Mesenchymal stem cell (in vitro differentiated cells and primary cell): ENCODE measurements at regions not wholly inside any gene's neighbourhood (a gene's known extent, or its start where the extent isn't known, plus 50 kb on each side); places are given as distances from the start of the nearest gene placed in this dataset.

Experiments
- DNase-seq: peaks from one replicate; pipeline ENCODE4 v3.0.0-alpha.2; 2013
- H2AFZ ChIP-seq: one replicate; pipeline ENCODE4 v1.6.1; 2013; ENCODE audit warnings: low read depth, mild to moderate bottlenecking, control low read depth, inconsistent platforms, low read length, moderate library complexity
- H2AK5ac ChIP-seq: 2 replicates; pipeline ENCODE4 v1.6.1; 2013; ENCODE audit warnings: low read length, moderate library complexity, mild to moderate bottlenecking, inconsistent platforms; ENCODE audit not compliant: severe bottlenecking
- H2BK120ac ChIP-seq: one replicate; pipeline ENCODE4 v1.6.1; 2013; ENCODE audit warnings: low read depth, mild to moderate bottlenecking, inconsistent platforms, low read length, moderate library complexity
- H2BK12ac ChIP-seq, 2 experiments: one replicate each; pipeline ENCODE4 v1.6.1; 2013; ENCODE audit warnings: inconsistent platforms in 2 of 2, low read length in 2 of 2, mild to moderate bottlenecking in 2 of 2, moderate library complexity in 2 of 2, control low read depth in 1 of 2
- H2BK15ac ChIP-seq: one replicate; pipeline ENCODE4 v1.6.1; 2013; ENCODE audit warnings: mild to moderate bottlenecking, low read depth, inconsistent platforms; ENCODE audit not compliant: poor library complexity, severe bottlenecking
- H2BK5ac ChIP-seq: 2 replicates; pipeline ENCODE4 v1.6.1; 2013; ENCODE audit warnings: low read depth, mild to moderate bottlenecking, low read length, control low read depth, inconsistent platforms; ENCODE audit not compliant: poor library complexity, severe bottlenecking
- H3K14ac ChIP-seq, 2 experiments: one replicate each; pipeline ENCODE4 v1.6.1; 2013; ENCODE audit warnings: inconsistent platforms in 2 of 2, low read length in 2 of 2, control low read depth in 1 of 2, mild to moderate bottlenecking in 1 of 2, moderate library complexity in 1 of 2
- H3K18ac ChIP-seq, 2 experiments: one replicate each; pipeline ENCODE4 v1.6.1; 2013; ENCODE audit warnings: inconsistent platforms in 2 of 2, low read length in 2 of 2, control low read depth in 1 of 2, low read depth in 1 of 2, mild to moderate bottlenecking in 1 of 2
- H3K23ac ChIP-seq, 2 experiments: one replicate each; pipeline ENCODE4 v1.6.1; 2013; ENCODE audit warnings: inconsistent platforms in 2 of 2, low read length in 2 of 2, mild to moderate bottlenecking in 2 of 2, moderate library complexity in 2 of 2, control low read depth in 1 of 2
- H3K27ac ChIP-seq: 2 replicates; pipeline ENCODE4 v1.5.1; 2013; ENCODE audit warnings: mild to moderate bottlenecking, moderate library complexity, low read length, control low read depth, inconsistent platforms; ENCODE audit not compliant: poor library complexity, severe bottlenecking
- H3K27me3 ChIP-seq, 2 experiments: 2 replicates each; pipeline versions ENCODE4 v1.6.1 to v1.7.0; 2013; ENCODE audit warnings: low read length in 2 of 2, mild to moderate bottlenecking in 2 of 2, moderate library complexity in 2 of 2, control low read depth in 1 of 2, inconsistent platforms in 1 of 2; ENCODE audit not compliant: control insufficient read depth in 1 of 2, insufficient read depth in 1 of 2
- H3K36me3 ChIP-seq, 2 experiments: 2 replicates each; pipeline versions ENCODE4 v1.6.1 to v1.7.0; 2013; ENCODE audit warnings: low read length in 2 of 2, control low read depth in 1 of 2, inconsistent platforms in 1 of 2, low read depth in 1 of 2, mild to moderate bottlenecking in 1 of 2; ENCODE audit not compliant: insufficient read depth in 2 of 2, control insufficient read depth in 1 of 2
- H3K4ac ChIP-seq, 2 experiments: one replicate each; pipeline ENCODE4 v1.6.1; 2013; ENCODE audit warnings: inconsistent platforms in 2 of 2, low read length in 2 of 2, mild to moderate bottlenecking in 2 of 2, moderate library complexity in 2 of 2, control low read depth in 1 of 2, low read depth in 1 of 2
- H3K4me1 ChIP-seq: 2 replicates; pipeline ENCODE4 v1.6.1; 2013; ENCODE audit warnings: low read depth, low read length, control low read depth; ENCODE audit not compliant: control insufficient read depth, insufficient read depth
- H3K4me2 ChIP-seq: 2 replicates; pipeline ENCODE4 v1.6.1; 2013; ENCODE audit warnings: low read length, mild to moderate bottlenecking, inconsistent platforms; ENCODE audit not compliant: poor library complexity, severe bottlenecking
- H3K4me3 ChIP-seq, 2 experiments: 2 replicates each; pipeline versions ENCODE4 v1.5.1 to v1.7.0; 2013; ENCODE audit warnings: low read length in 2 of 2, mild to moderate bottlenecking in 2 of 2, control low read depth in 1 of 2, low read depth in 1 of 2; ENCODE audit not compliant: insufficient read depth in 1 of 2
- H3K79me1 ChIP-seq: replicated peaks from 2 replicates; pipeline ENCODE4 v1.6.1; 2013; ENCODE audit warnings: mild to moderate bottlenecking, control low read depth, low read length, inconsistent platforms; ENCODE audit not compliant: poor library complexity, severe bottlenecking
- H3K9ac ChIP-seq: 2 replicates; pipeline ENCODE4 v1.7.0; 2013; ENCODE audit warnings: mild to moderate bottlenecking, low read length, moderate library complexity
- H3K9me3 ChIP-seq: 2 replicates; pipeline ENCODE4 v1.7.0; 2013; ENCODE audit warnings: mild to moderate bottlenecking, low read length; ENCODE audit not compliant: control insufficient read depth
- H4K8ac ChIP-seq: one replicate; pipeline ENCODE4 v1.6.1; 2013; ENCODE audit warnings: inconsistent platforms, mild to moderate bottlenecking, low read length, moderate library complexity
- H4K91ac ChIP-seq: one replicate; pipeline ENCODE4 v1.6.1; 2013; ENCODE audit warnings: mild to moderate bottlenecking, low read length, inconsistent platforms
- WGBS: methylation state at CpG from one replicate; pipeline ENCODE4 v1.1.7; 2013; ENCODE audit warnings: mixed read lengths; 5-methylcytosine and 5-hydroxymethylcytosine counted together

DNA sequence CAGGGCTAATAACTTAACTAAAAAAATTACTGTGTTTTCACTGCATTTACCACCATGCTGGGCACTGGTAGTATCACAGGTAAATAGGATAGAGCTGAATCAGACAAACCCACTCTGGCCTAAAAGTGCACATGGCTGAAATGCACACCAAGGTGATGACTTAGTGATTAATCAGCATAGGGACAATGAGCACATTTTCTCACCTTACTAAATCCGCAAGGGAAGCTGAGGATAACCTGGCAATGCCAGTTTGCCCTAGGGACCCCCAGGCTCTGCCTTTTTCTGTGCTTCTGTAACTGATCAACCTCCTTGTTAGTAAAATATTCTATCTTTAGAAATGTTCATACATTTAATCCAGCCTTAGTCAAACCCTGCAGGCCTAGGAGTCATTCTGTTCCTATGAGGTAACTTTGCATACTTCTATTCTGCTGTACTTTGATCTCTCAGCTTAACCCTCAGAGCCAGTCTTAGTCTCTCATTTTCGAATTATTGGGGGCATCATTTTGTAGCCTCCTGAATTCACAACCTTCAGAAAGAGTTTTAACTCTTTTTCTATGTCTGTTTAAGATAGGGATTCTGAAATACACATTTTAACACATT is 562.9 kb upstream of the KCNMB2 start:
- H3K4me2 ChIP-seq, result no peak overlapping the region
- no peak overlapping the region for H3K14ac ChIP-seq
- H3K23ac ChIP-seq, result no peak overlapping the region
- no peak overlapping the region for H2BK120ac ChIP-seq
- WGBS, result 100% methylated on average over 1 of the region's 2 CpGs
- peak overlapping the region; percentile 90 for H3K27ac ChIP-seq
- no peaks in the 10 kb centered on the region for H3K9me3 ChIP-seq
- peak overlapping the region; percentile 77 for H2BK5ac ChIP-seq
- H3K27me3 ChIP-seq, result no peaks in the 10 kb centered on the region
- H3K79me1 ChIP-seq, result no peaks in the 10 kb centered on the region
- H4K91ac ChIP-seq, result no peak overlapping the region
- no peak overlapping the region for H3K4ac ChIP-seq
- no peak overlapping the region for H4K8ac ChIP-seq
- no peak overlapping the region for H2AFZ ChIP-seq
- H3K4me3 ChIP-seq, result no peak overlapping the region
- peak overlapping the region; percentile 34 to 54 for H2BK12ac ChIP-seq
- H3K36me3 ChIP-seq, result no peaks in the 10 kb centered on the region
- peak overlapping the region; percentile 21 to 72 for H3K18ac ChIP-seq
- no peak overlapping the region for H3K9ac ChIP-seq
- H2BK15ac ChIP-seq, result no peak overlapping the region
- peak overlapping the region; percentile 90 for H2AK5ac ChIP-seq
- peaks cover 2% of the 10 kb centered on the region for H3K4me1 ChIP-seq
- no peak for DNase-seq

DNA sequence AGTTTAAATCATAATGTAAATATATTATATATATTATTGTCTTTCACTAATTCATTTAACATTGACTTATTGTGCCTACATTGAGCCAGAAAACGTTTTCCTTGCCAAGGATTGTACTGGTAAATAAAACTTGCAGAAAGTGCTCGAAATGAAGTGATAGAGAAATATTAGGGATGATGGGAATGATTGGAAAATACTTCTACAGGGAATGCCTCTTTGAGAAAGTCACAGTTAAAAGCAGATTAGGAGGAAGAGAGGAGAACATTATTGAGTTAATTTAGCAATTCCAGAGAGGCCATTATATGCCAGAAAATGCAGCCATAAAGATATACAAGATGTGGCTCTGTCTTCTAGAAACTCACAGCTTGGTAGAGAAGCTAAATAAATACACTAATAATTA is 560.0 kb upstream of the KCNMB2 start:
- H2BK12ac ChIP-seq, result no peak overlapping the region
- H3K4ac ChIP-seq, result no peak overlapping the region
- no peak overlapping the region for H2BK120ac ChIP-seq
- H2BK5ac ChIP-seq, result no peak overlapping the region
- H2BK15ac ChIP-seq, result no peak overlapping the region
- no peaks in the 10 kb centered on the region for H3K27me3 ChIP-seq
- H3K18ac ChIP-seq, result no peak overlapping the region
- no peak overlapping the region for H3K23ac ChIP-seq
- H4K8ac ChIP-seq, result no peak overlapping the region
- H2AK5ac ChIP-seq, result no peak overlapping the region
- no peaks in the 10 kb centered on the region for H3K36me3 ChIP-seq
- H4K91ac ChIP-seq, result no peak overlapping the region
- DNase-seq, result no peak
- H3K4me3 ChIP-seq, result no peak overlapping the region
- H3K79me1 ChIP-seq, result no peaks in the 10 kb centered on the region
- 82% methylated on average over 2 of the region's 2 CpGs for WGBS
- peaks cover 2% of the 10 kb centered on the region for H3K4me1 ChIP-seq
- peak overlapping the region; percentile 97 for H3K27ac ChIP-seq
- H2AFZ ChIP-seq, result no peak overlapping the region
- no peak overlapping the region for H3K14ac ChIP-seq
- H3K9ac ChIP-seq, result no peak overlapping the region
- no peaks in the 10 kb centered on the region for H3K9me3 ChIP-seq
- no peak overlapping the region for H3K4me2 ChIP-seq

DNA sequence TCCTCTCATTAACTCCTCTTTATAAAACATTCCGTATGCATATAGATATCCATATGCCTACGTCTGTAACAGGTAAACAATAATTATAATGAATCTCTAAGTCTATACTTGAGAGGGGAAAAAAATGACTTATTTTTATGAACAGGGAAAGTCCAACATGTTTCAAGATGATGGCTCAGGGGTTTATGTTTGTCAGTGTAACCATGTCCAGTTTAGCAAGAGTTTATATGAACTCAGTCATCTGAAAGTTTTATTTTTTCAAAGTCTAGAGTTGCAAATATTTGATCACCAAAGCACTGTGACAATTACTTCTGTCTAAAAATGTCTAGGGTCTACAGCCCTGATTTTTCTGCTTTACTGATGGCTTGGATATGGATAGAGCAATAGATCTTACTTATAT is 559.4 kb upstream of the KCNMB2 start:
- Histone ChIP-seq H3K14ac (no peak overlapping the region), H3K18ac (no peak overlapping the region), H3K4ac (no peak overlapping the region), H3K27me3 (no peaks in the 10 kb centered on the region), H3K4me1 (peaks cover 2% of the 10 kb centered on the region), H4K91ac (no peak overlapping the region), H2BK15ac (no peak overlapping the region), H2BK120ac (no peak overlapping the region), H2BK5ac (no peak overlapping the region), H4K8ac (no peak overlapping the region), H3K36me3 (no peaks in the 10 kb centered on the region), H2AFZ (no peak overlapping the region), H3K4me2 (no peak overlapping the region), H3K27ac (peak overlapping the region; percentile 97), H3K79me1 (no peaks in the 10 kb centered on the region), H2BK12ac (no peak overlapping the region), H3K23ac (no peak overlapping the region), H3K9me3 (no peaks in the 10 kb centered on the region), H3K4me3 (no peak overlapping the region), H2AK5ac (no peak overlapping the region), H3K9ac (peak overlapping the region; percentile 58)
- no peak for DNase-seq
- WGBS, result no CpG with 5 or more reads among the region's 2 CpGs

DNA sequence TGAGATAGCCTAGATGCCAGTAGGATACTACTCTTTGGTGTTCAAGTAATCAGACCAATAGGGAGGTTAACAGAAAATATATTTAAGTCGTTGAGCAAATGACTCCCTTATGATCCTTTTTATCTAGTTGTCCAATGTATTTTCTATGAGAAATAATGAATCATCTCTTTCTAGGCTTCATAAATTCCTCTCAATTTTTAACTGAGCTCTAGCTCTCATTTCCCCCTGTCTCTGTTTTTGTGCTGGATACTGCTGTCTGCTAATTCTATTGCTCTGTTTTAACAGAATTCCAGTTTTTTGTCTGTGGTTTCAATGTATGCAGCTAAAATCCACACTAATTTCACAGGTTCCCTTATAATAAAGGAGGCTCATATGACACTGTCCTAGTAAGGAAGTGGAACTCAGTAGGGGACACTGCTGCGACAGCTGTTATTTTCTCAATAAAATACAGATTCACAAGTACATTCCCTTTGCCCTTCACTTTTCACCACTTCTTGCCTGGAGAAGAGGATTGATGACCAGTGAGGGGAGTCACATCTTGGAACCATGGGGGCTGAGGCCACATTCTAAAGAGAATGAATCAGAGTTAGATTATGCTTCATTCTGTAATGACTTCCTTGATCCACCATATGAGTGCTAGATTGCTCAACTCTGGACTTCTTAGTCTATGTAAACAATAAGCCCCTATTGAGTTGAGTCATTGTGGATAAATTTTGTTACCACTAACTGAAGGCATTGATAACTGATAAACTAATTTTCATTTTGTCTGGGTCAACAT is 558.7 kb upstream of the KCNMB2 start:
- H4K8ac ChIP-seq, result no peak overlapping the region
- peak; percentile 92 for DNase-seq
- no peak overlapping the region for H3K23ac ChIP-seq
- no peak overlapping the region for H2AK5ac ChIP-seq
- H3K9ac ChIP-seq, result peak overlapping the region; percentile 58
- H2BK15ac ChIP-seq, result no peak overlapping the region
- peak overlapping the region; percentile 87 for H2BK5ac ChIP-seq
- no peak overlapping the region for H2AFZ ChIP-seq
- no peak overlapping the region for H4K91ac ChIP-seq
- no peak overlapping the region for H2BK120ac ChIP-seq
- H3K14ac ChIP-seq, result no peak overlapping the region
- H3K27ac ChIP-seq, result peak overlapping the region; percentile 97
- H3K4me1 ChIP-seq, result peaks cover 2% of the 10 kb centered on the region
- H3K4ac ChIP-seq, result no peak overlapping the region
- no peak overlapping the region for H3K4me2 ChIP-seq
- no peaks in the 10 kb centered on the region for H3K79me1 ChIP-seq
- H3K4me3 ChIP-seq, result peak overlapping the region in 1 of 2 experiments; percentile 9
- no peak overlapping the region for H3K18ac ChIP-seq
- WGBS, result no CpG with 5 or more reads among the region's 2 CpGs
- no peaks in the 10 kb centered on the region for H3K9me3 ChIP-seq
- no peak overlapping the region for H2BK12ac ChIP-seq
- H3K27me3 ChIP-seq, result no peaks in the 10 kb centered on the region
- H3K36me3 ChIP-seq, result no peaks in the 10 kb centered on the region
